ENCODE measurements at regions not wholly inside any gene's neighbourhood (a gene's known extent, or its start where the extent isn't known, plus 50 kb on each side); places are given as distances from the start of the nearest gene placed in this dataset.
A peak's percentile ranks its signal among the peaks of the same experiment; 100 is the strongest.
"Not testable (repeated sequence)": the region's sequence is repeated elsewhere in the genome, so short reads cannot be mapped to it uniquely, and the experiment has no call there.

DNA sequence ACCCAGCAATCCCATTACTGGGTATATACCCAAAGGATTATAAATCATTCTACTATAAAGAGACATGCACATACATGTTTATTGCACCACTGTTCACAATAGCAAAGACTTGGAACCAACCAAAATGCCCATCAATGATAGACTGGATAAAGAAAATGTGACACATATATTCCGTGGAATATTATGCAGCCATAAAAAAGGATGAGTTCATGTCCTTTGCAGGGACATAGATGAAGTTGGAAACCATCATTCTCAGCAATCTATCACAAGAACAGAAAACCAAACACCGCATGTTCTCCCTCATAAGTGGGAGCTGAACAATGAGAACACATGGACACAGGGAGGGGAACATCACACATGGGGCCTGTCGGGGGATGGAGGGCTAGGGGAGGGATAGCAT lies 113.2 kb upstream of the PRSS1 start:
- DNase-seq = not testable (repeated sequence)

DNA sequence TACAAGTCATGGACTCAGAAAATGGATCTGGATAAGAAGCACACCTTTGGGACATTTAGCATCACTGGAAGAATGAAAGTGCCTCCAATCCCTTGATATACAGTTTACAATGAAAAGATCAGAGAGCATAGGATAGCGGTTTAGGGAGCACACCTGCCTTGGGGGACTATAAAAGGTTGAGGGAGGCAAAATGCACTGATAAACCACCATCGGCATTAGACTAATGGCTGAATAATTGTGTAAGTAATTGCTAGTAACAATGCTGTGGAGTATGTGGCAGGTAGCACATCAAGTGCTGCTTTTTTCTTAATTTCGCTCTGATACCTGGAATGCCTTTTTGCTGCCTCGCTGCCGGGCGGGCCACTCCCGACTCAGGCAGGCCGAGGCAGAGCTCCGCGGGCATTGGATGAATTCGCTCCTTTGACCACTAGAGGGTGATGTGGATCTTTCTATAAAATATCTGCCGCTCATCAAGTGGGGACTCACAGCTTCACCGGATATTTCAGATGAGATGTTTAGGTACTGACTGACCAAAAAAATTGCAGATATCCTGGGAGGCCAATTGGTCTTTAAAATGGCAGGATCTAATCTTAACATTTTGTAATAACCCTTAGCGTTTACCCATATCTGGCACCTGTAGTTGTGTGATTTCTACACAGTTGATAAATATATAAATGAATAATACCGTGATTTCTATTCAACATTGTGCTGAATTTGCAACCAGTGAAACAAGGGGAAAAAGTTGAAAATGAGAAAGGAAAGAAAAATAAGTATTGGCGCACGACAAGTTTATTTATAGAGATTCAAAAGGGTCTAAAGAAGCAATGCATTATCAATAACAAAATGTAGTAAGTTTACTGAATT lies 116.8 kb upstream of the PRSS1 start:
- peak; percentile 38 for DNase-seq

DNA sequence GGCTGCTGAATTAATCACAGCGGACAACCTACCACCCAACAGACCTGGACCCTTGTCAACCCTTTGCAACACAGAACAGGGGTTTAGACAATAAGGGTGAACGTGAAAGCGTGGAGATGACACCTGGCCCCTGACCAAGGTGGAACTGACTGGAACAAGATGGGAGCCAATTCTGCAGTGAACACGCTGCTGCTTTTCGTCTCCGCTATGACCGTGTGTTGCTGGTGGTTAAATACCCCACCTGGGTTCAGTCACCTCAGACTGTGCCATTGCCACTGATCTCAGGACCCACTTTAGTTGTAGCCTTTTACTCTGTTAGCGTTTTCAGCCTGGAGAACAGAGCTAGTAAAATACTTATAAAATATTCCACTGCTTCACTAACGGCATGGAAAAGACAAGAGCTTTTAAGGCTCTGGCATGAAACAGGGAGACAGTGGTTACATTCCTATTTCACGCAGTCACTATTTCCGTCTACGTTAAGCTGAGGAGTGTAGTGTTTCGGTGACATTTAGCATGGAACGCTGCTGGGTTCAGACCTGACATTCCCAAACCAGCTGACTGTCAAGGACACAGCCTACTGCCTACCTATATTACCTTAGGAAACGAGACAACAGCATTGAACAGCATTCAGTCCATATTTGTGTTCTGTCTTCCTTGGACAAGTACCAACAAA lies 119.5 kb upstream of the PRSS1 start:
- DNase-seq = peak; percentile 20

DNA sequence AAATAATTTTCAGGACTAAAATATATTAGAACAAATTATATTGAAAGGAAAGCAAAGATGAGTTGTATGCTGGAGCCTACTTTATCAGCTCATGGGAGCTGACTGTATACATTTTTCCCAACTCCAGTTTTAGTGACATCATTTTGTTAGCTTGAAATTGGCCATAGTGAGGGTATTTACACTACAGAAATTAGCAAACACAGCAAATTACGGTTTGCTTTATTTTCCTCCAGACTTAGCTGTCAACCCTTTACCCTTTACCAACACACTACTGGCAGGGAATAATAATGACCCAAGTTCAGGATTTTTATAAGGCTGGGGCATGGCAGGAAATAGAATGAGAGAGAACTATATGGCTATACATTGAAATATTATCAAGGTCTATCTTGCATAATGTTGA lies 120.3 kb upstream of the PRSS1 start:
- DNase-seq = no peak

DNA sequence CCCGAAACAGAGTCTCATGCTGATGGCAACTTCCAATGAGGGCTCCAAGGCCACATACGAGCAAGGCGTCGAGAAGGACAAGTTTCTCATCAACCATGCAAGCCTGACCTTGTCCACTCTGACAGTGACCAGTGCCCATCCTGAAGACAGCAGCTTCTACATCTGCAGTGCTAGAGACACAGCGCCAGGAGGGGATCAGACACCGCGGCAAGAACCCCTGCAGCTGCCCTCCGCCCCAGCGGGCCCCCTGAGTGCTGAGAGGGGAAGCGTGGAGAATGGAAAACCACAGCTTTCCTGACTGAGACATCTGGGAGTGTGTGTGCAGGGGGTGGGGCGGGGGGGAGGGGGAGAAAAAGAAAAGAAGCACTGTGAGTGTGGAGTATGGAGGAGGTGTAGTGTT lies 122.0 kb upstream of the PRSS1 start:
- DNase-seq = not testable (repeated sequence)

DNA sequence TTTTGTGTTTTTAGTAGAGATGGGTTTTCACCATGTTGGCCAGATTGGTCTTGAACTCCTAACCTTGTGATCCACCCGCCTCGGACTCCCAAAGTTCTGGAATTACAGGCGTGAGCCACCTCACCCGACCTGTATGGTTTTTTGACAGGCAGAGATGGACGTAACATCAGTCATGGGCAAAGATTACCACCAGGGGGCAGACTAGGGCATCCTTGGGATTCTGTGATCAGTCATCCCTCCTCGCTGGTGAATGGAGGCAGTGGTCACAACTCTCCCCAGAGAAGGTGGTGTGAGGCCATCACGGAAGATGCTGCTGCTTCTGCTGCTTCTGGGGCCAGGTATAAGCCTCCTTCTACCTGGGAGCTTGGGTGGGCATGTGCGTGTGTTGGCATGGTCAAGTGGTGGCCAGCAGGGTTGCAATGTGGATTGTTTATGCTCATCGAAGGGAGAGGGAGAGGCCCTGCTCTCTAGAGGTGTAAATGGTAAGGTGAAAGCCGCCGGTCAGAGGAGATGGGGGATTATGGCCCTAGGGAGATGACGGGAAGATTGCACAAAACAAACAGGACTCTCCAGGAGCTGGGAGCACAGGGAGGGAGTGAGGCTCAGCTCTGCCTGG lies 122.7 kb upstream of the PRSS1 start:
- no peak for DNase-seq

DNA sequence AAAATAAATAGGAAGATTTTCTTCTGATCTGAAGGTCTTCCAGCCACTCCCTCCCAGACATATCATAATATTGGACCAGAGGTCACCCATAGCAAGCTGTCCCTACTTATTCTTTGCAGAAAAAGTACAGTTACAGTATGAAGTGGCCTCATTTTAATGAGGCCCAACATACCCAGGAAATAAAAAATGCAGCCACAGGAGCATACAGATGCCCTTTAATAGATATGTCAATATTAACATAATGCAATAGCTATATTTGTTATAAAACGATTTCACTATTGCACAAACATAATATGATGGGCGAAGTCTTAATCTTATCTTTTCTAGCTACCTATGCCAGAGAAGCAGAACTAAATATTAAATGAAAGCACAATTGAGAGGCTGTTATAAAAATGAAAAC lies 124.1 kb upstream of the PRSS1 start:
- DNase-seq = not testable (repeated sequence)

DNA sequence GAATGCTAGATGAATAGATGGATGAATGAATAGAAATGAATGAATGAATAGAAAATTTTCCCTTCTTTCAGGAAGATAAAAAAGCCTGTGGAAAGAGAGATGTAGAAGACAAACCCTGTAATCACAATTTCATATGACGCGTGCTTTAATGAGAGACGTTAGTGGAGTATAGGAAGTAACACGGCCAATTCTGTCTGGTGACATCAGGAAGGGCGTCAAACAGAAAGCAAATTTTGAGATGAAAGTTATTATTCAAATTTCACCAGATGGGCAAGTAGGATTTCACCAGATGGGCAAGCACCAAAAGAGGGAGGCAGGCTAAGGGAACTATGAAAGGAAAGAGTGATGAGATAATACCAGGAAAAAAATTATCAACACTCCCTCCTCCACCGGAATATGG lies 128.9 kb upstream of the PRSS1 start:
- DNase-seq = no peak

DNA sequence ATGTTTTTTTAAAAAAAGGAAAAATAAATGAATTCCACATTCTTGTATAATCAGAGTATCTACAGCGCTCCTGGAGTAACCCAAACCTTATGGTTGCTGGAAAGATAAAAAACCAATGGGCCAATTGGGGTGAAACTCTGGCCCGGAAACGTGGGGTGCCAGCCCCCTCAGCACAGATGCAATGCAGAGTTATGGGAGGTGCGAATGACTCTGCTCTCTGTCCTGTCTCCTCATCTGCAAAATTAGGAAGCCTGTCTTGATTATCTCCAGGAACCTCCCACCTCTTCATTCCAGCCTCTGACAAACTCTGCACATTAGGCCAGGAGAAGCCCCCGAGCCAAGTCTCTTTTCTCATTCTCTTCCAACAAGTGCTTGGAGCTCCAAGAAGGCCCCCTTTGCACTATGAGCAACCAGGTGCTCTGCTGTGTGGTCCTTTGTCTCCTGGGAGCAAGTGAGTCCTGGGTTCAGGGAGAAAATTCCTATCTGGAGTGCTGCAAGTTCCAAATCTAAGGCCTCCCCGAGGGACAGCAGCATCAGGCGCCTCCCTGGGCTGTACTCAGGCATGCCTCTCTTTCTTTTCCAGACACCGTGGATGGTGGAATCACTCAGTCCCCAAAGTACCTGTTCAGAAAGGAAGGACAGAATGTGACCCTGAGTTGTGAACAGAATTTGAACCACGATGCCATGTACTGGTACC lies 130.5 kb upstream of the PRSS1 start:
- no peak for DNase-seq

DNA sequence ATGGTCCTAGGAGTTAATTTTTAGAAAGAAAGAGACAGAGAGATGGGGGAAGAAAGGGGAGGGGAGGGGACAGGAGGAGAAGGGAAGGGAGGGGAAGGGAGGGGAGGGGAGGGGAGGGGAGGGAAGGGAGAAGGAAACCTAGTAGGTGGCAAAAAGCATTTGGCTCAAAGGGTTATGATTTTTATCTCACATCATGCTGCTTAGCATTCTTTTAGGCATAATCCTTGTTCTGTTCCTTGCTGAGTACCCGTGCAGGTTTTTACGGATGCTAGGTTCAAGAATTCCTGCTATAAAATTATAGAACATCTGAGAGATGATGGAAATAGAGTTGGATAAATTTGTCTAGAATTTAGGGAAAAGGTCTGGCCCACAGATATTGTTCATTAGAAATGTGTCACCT lies 132.4 kb upstream of the PRSS1 start:
- no peak for DNase-seq

DNA sequence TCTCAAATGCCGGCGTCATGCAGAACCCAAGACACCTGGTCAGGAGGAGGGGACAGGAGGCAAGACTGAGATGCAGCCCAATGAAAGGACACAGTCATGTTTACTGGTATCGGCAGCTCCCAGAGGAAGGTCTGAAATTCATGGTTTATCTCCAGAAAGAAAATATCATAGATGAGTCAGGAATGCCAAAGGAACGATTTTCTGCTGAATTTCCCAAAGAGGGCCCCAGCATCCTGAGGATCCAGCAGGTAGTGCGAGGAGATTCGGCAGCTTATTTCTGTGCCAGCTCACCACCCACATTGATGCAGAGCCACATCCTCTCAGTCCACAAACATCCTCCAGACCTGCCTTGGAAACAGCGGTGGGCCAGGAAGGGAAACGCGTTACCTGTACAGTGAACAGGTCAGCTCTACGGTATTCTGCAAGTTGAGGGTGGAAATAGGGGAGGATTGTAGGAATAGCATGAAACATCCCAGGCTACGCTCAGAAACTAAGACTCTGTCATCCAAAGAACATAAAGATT lies 133.1 kb upstream of the PRSS1 start:
- no peak for DNase-seq

DNA sequence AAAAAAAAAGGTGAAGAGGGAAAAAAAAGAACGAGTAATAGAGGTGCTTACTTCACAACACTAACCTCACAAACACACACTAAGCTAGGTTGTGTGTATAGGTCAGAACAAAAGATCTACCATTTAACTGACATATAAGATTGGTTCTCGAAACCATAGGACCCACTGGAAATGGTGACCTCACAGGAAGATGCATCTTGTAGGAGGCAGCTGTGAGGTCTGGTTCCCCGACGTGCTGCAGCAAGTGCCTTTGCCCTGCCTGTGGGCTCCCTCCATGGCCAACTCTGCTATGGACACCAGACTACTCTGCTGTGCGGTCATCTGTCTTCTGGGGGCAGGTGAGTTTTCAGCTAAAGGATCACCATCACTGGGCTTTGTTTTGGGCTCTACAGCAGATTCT lies 133.8 kb upstream of the PRSS1 start:
- DNase-seq = no peak

DNA sequence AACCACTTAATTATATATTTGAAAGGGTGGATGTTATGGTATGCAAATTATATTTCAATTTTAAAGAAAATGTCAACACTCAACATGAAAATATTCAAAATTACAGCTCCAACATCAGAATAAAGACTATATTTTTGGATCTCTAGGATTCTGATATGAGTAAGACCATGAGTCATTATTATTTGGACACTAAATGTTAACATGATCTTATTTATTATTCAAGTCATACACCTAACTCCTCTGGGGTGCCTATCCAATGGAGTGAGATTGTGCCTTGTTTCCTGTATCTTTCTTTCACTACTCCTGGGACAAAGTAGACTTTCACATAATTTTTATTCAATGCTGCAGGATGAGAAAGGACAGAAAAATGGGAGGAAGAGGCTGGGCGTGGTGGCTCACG lies 135.2 kb upstream of the PRSS1 start:
- DNase-seq = no peak

DNA sequence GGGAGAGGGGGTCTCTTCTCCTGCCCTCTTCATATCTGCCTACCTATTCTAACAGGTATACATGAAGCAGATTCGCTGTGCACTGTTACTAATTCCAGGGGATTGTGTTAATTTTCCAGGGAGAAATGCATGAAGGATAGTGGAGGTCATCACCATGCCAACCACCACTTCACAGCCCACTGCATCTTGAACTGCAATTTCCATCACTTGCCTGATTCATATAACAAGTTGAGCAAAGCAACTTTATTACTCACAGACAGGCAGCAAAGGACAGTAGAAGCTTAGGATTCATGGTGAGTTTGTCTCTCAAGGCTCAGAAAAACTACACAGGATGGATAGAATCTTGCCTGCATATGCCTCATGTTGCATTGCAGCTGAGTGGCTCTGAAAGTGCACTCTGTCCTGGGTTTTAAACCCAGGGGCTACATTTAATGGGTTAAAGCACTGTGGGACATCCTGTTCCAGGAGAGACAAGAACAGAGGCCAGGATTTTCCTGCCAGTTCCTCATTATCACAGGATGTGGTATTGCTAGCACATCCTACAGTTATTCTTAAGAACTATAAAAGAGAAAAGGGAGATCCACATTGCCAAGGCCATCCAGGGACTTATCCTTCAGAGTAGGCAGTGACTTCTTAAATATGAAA lies 136.9 kb upstream of the PRSS1 start:
- no peak for DNase-seq

DNA sequence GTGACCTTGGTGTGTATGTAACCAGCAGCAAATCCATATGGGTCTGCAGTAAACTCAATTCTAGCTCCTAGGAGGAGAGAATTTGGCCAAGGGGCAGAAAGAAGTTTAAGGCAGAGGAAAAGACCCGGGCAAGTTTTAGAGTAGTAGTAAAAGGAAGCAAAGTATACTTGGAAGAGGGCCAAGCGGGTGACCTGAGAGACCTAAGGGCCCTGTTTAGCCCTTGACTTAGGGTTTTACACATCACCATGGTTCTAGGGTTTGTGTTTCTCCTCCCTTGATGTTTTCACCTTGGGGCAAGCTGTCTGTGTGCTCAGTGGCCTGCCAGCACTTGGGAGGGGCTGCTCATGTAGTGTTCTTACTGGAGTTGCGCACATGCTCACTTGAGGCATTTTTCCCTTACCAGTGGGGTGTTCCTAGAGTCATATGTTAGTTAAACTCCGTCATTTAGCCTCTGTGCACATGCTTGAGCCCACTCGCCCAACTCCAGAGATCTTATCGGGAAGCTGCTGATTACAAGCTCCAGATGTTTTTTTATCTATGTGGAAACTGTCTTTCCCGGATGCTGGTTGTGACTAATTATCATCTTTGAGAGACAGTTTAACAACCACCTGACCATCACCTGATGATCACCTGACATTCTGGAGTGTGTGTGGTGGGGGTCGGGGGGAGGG lies 137.6 kb upstream of the PRSS1 start:
- no peak for DNase-seq

DNA sequence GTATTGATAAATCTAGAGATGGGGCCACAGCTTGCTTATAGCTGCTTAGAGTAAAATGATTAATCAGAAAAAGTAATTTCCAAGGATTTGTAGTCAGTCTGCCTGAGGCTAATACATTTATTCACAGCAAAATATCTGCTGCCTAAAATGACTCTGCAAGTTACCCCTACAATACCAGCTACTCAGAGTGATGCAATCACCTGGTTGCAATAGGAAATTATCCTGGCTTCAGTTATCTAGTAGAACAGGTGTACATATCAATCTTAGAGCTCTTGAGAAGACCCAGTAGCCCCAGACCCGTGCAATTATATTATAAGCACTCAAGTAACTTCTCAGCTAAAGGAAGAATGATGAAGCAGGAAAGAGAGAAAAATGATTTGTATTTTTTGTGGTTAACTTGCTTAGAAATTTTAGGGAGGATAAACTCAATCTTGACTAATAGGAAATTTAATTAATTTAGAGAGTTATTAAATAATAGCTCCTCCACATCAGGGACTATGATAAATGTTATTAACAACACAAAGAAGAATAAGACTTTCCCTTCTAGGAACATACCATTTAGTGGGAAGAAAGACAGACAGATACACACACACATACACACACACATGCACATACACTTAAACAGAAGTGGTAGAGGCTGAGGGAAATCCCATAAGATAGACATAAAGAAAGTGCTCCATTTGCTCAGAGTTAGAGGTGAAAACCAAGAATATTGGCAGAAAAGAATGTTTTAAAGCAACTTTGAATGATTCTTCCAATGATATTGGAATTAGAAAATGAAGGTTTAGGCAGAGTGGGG lies 140.4 kb upstream of the PRSS1 start:
- DNase-seq = no peak

DNA sequence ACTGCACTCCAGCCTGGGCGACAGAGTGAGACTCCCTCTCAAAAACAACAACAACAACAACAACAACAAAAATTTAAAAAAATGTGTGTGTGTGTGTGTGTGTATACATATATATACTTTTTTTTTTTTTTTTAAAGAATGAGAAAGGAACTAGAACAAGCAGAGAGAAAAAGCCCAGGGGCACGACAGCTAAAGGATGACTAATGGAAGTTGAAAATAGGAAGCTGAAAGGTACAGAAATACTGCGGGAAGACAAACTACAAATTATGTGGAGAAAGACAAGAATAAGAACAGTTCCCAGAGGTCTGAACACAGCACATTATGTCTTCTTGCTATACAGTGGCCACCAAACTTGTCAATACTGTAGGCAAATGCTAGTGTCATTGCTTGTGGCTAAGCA lies 141.9 kb upstream of the PRSS1 start:
- DNase-seq = no peak

DNA sequence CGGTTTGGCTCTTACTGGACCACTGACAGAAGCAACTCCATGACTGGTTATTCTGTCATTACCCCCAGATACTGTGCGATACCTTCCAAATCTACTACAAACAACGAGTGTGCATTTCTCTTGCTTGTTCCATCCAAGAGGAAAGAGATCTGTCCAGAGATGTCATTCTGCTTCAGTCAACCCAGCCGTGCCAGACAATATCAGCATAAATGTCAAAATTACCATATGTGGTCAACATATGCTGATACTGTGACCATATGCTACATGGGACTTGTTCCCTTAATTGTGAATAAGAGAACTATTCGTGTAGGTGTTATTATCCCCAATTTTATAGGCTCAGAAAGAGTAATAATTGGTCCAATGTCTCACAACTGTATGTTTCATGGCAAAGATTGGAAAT lies 143.2 kb upstream of the PRSS1 start:
- no peak for DNase-seq

DNA sequence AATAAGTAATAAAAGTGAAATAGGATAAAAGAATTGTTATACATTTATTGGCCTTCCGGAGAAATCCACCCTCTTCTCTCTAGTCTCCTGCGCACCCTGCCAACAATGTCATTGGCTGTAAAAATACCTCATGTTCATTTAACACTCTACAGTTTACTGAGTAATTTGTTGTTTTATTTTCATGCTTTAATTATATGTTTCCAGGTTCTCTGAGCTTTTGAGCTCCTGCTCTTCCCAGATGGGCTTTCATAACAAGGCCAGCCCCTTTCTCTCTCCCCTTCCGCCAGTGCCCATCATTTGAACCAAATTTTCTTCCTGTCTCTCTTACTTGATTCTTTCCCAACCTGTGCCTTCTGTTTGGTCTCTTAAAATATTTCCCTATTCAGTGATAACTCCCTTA lies 144.6 kb upstream of the PRSS1 start:
- no peak for DNase-seq

DNA sequence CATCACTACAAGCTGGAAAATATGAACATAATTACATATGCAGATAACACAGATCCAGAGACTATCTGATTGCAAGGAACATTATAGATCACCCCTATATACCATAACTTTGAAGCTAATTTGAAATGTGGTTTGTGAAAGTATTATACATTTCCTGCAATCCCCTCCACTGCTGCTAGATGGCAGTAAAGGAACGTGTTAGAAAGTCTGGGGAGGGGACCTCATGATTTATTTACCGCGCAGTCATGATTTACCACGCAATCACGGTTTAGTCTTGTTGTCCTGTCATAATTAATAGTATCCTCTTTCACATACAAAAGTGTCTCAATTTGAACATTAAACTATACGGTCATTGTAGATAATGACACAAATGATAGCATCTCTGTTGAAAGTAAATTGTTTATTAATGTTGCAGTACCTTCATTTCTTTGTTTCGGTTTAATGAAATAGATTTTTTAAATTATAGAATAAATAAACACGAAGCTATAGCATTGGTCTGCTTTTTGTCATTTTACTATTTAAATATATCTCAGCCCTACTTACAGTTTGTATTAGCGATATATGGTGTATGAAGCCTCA lies 145.3 kb upstream of the PRSS1 start:
- DNase-seq = peak; percentile 33

DNA sequence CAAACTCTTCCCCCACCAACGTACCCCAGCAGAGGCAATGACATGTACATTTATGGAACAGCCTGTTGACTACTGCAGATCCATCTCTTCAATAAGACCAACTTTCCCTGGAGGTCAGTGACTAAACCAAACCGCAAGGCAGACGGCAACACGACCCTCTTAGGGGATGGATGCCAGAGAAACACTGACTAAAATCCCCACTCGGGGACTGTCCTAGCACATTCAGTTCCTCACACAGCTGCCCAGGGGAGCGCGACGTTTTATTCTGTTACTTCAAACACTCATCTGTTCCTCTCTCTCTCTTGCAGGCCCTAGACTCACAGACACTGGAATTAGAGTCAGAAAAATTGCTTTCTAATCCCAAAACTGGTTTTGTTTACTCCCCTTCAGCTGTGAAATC lies 146.5 kb upstream of the PRSS1 start:
- DNase-seq = no peak
